ENCODE measurements at regions not wholly inside any gene's neighbourhood (a gene's known extent, or its start where the extent isn't known, plus 50 kb on each side); places are given as distances from the start of the nearest gene placed in this dataset.

DNA sequence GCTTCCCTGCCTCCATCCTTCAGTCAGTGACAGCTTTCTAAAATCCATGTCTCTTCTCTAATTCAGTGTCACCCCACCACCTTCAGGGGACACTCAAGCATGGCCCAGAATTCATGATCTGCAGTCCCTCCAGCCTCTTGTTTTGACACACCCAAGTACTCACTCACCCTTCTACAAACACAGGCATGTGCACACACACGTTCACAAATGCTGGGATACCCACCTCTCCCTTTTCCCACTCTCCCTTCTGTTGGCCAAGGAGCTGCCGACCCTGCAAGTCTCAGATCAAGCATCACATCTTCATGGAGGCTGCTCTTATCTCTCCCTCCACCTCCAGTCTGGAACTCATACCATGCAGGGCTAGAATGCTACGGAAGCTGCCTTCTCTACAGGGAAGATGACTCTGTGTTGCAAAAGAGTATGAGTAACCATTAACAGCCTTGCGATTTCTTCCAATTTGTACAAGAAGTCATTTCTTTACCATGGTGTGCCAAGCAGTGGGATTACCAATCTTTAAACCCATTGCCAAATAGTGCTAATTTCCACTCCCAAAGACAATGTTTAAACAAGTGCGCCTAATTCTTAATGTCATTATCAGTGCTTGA lies 196.1 kb downstream of the BCL11B start:
- Mint-ChIP-seq H3K9me3 (peaks cover 0 to 18% (median under 1%) of the 10 kb centered on the region in 3 donors), H3K4me1 (peaks cover 12 to 18% (median 14%) of the 10 kb centered on the region in 3 donors), H3K27ac (no peak overlapping the region), H3K36me3 (peaks cover 27% of the 10 kb centered on the region), H3K27me3 (no peaks in the 10 kb centered on the region), H3K4me3 (no peak overlapping the region)
- 94% methylated on average over 2 of the region's 5 CpGs for WGBS (ENCODE audit: insufficient coverage)
- DNase-seq: no peak
- H3K27me3 ChIP-seq (replicated peaks in 1 of 2; ENCODE audit: control insufficient read depth in 2 of 2, extremely low read depth in 1 of 2, insufficient read depth in 2 of 2, low read length in 1 of 2): peaks cover 0 to 3% of the 10 kb centered on the region in 2 experiments
- H3K4me1 ChIP-seq (ENCODE audit: control insufficient read depth in 1 of 2, extremely low read depth in 1 of 2, insufficient read depth in 2 of 2, low read length in 2 of 2): peaks cover 2 to 3% of the 10 kb centered on the region in 2 experiments
- no peaks in the 10 kb centered on the region for H3K9me3 ChIP-seq
- no peak overlapping the region for H3K4me3 ChIP-seq (ENCODE audit: control insufficient read depth in 1 of 2, extremely low read depth in 1 of 2, low read length in 1 of 2)
- CTCF ChIA-PET: no interaction called here
- no peak for ATAC-seq (replicated peaks in 1 of 4)
- POLR2A ChIA-PET: interaction anchor here in 1 of 2 donors (0.5 to 0.6 kb wide), 2 partner anchors 25 to 438 kb away, joined by 3 read pairs; no protein-coding TSS in a partner anchor
- H3K27ac ChIP-seq (ENCODE audit: low read length): no peak overlapping the region
- H3K36me3 ChIP-seq (ENCODE audit: control insufficient read depth in 2 of 2, extremely low read depth in 1 of 2, insufficient read depth in 1 of 2, low read length in 1 of 2): no peaks in the 10 kb centered on the region

DNA sequence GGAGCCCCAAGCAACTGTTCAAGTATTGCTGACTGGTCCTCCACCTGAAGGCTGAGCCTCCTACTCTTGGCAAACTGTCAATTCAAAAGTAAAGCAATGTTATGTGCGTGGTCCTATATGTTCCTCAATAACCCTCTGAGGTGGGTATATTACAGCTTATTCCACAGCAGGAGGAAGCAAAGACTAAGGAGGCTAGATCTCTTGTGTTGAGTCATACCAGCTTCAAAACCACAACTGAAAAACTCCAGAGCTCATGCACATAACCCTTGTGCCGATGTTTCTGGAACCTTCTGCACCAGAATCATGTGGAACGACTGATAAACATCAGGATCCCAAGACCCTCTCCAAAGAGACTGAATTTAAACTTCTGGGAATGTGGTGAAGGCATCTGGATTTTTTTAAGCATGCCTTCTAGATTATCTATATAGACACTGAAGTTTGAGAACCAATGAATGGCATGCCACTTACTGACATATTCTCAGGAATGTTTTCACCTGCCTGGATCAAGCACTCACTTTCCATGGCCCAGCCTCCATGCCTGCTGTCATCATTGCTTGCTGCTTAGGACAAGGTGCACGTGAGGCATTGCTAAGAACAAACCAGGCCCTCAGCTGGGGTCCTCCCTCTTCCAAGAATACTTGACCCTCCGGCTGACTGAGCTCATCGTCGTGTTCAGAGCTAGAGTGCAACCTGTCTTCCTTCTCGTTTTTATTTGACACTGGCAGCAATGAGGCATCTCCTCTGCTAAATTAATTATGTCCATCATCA lies 194.7 kb downstream of the BCL11B start:
- Histone ChIP-seq H3K4me1 (ENCODE audit: control insufficient read depth in 1 of 2, extremely low read depth in 1 of 2, insufficient read depth in 2 of 2, low read length in 2 of 2) (peaks cover 2 to 3% of the 10 kb centered on the region in 2 experiments), H3K4me3 (ENCODE audit: control insufficient read depth in 1 of 2, extremely low read depth in 1 of 2, low read length in 1 of 2) (no peak overlapping the region), H3K9me3 (no peaks in the 10 kb centered on the region), H3K27ac (ENCODE audit: low read length) (no peak overlapping the region), H3K36me3 (ENCODE audit: control insufficient read depth in 2 of 2, extremely low read depth in 1 of 2, insufficient read depth in 1 of 2, low read length in 1 of 2) (no peaks in the 10 kb centered on the region), H3K27me3 (replicated peaks in 1 of 2; ENCODE audit: control insufficient read depth in 2 of 2, extremely low read depth in 1 of 2, insufficient read depth in 2 of 2, low read length in 1 of 2) (peaks cover 0 to 3% of the 10 kb centered on the region in 2 experiments)
- Mint-ChIP-seq H3K27ac (no peak overlapping the region), H3K4me1 (peaks cover 12 to 18% (median 14%) of the 10 kb centered on the region in 3 donors), H3K9me3 (peaks cover 0 to 15% (median 2%) of the 10 kb centered on the region in 3 donors), H3K36me3 (peaks cover 23% of the 10 kb centered on the region), H3K4me3 (no peak overlapping the region), H3K27me3 (no peaks in the 10 kb centered on the region)
- ChIA-PET POLR2A (no interaction called here), CTCF (no interaction called here)
- peak in 3 of 4 experiments; percentile 48 to 63 (median 52) for ATAC-seq (replicated peaks in 1 of 4)
- no peak for DNase-seq
- WGBS (ENCODE audit: insufficient coverage): 98% methylated on average over 4 of the region's 8 CpGs

DNA sequence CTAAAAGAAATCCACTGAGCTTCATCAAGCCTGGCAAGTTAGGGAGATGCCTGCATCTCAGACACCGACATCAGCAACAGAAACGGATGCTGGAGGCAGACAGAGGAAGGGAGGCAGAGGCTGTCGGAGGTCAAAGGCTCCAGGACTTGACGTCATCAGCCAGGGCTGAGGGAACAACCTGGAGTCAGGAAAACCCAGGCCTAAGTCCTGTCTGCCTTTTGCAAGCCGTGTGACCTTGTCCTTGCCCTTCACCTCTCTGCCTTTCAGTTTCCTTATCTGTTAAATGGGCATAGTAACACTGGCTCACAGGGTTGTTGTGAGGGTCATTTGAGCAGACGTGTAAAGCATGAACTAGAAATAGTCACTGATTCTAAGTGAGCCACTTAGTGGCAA lies 194.2 kb downstream of the BCL11B start:
- 97% methylated on average over 6 of the region's 6 CpGs for WGBS (ENCODE audit: insufficient coverage)
- POLR2A ChIA-PET: no interaction called here
- ATAC-seq (replicated peaks in 1 of 4): no peak

DNA sequence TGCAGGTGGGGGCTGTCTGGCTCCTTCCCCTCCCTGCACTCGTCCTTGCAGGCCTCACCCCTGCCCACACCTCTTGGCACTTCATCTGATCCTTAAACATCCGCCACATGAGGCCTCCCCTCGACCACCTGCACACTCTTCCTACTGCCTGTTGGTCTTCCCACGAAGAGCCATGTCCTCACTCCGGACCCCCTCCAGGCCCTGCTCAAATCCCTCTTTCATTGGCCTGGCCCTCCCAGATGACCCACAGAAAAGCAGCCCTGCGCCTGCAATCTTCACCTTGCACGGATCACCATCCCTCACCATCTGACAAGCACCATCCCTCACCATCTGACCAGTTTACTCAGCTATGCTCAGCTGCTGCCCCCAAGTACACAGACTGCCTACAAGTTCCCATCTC lies 193.6 kb downstream of the BCL11B start:
- no peak overlapping the region for H3K27ac ChIP-seq (ENCODE audit: low read length)
- DNase-seq (no peak), ATAC-seq (replicated peaks in 1 of 4) (no peak)
- H3K36me3 Mint-ChIP-seq: peaks cover 28% of the 10 kb centered on the region
- POLR2A ChIA-PET: no interaction called here
- H3K4me3 Mint-ChIP-seq: no peak overlapping the region
- H3K9me3 ChIP-seq: no peaks in the 10 kb centered on the region
- CTCF ChIA-PET: no interaction called here
- no peaks in the 10 kb centered on the region for H3K27me3 ChIP-seq (replicated peaks in 1 of 2; ENCODE audit: control insufficient read depth in 2 of 2, extremely low read depth in 1 of 2, insufficient read depth in 2 of 2, low read length in 1 of 2)
- H3K4me1 ChIP-seq (ENCODE audit: control insufficient read depth in 1 of 2, extremely low read depth in 1 of 2, insufficient read depth in 2 of 2, low read length in 2 of 2): peaks cover 2 to 3% of the 10 kb centered on the region in 2 experiments
- H3K27me3 Mint-ChIP-seq: no peaks in the 10 kb centered on the region
- peaks cover 6 to 15% (median 6%) of the 10 kb centered on the region in 3 donors for H3K9me3 Mint-ChIP-seq
- no peak overlapping the region for H3K4me3 ChIP-seq (ENCODE audit: control insufficient read depth in 1 of 2, extremely low read depth in 1 of 2, low read length in 1 of 2)
- peaks cover 12 to 18% (median 14%) of the 10 kb centered on the region in 3 donors for H3K4me1 Mint-ChIP-seq
- H3K36me3 ChIP-seq (ENCODE audit: control insufficient read depth in 2 of 2, extremely low read depth in 1 of 2, insufficient read depth in 1 of 2, low read length in 1 of 2): no peaks in the 10 kb centered on the region
- no peak overlapping the region for H3K27ac Mint-ChIP-seq
- WGBS (ENCODE audit: insufficient coverage): 94% methylated on average over 7 of the region's 7 CpGs

More for the DNA sequence above, 194.2 kb downstream of the BCL11B start:
- CTCF ChIA-PET: no interaction called here
- H3K4me3 ChIP-seq (ENCODE audit: control insufficient read depth in 1 of 2, extremely low read depth in 1 of 2, low read length in 1 of 2): no peak overlapping the region
- H3K36me3 ChIP-seq (ENCODE audit: control insufficient read depth in 2 of 2, extremely low read depth in 1 of 2, insufficient read depth in 1 of 2, low read length in 1 of 2): no peaks in the 10 kb centered on the region
- no peak overlapping the region for H3K4me3 Mint-ChIP-seq
- H3K9me3 Mint-ChIP-seq: peaks cover under 1 to 15% (median 2%) of the 10 kb centered on the region in 3 donors
- H3K27me3 Mint-ChIP-seq: no peaks in the 10 kb centered on the region
- no peaks in the 10 kb centered on the region for H3K9me3 ChIP-seq
- no peak overlapping the region for H3K27ac ChIP-seq (ENCODE audit: low read length)
- no peak overlapping the region for H3K27ac Mint-ChIP-seq
- H3K27me3 ChIP-seq (replicated peaks in 1 of 2; ENCODE audit: control insufficient read depth in 2 of 2, extremely low read depth in 1 of 2, insufficient read depth in 2 of 2, low read length in 1 of 2): no peaks in the 10 kb centered on the region
- H3K36me3 Mint-ChIP-seq: peaks cover 23% of the 10 kb centered on the region
- DNase-seq: no peak
- H3K4me1 ChIP-seq (ENCODE audit: control insufficient read depth in 1 of 2, extremely low read depth in 1 of 2, insufficient read depth in 2 of 2, low read length in 2 of 2): peaks cover 2 to 3% of the 10 kb centered on the region in 2 experiments
- H3K4me1 Mint-ChIP-seq: peaks cover 12 to 18% (median 14%) of the 10 kb centered on the region in 3 donors

DNA sequence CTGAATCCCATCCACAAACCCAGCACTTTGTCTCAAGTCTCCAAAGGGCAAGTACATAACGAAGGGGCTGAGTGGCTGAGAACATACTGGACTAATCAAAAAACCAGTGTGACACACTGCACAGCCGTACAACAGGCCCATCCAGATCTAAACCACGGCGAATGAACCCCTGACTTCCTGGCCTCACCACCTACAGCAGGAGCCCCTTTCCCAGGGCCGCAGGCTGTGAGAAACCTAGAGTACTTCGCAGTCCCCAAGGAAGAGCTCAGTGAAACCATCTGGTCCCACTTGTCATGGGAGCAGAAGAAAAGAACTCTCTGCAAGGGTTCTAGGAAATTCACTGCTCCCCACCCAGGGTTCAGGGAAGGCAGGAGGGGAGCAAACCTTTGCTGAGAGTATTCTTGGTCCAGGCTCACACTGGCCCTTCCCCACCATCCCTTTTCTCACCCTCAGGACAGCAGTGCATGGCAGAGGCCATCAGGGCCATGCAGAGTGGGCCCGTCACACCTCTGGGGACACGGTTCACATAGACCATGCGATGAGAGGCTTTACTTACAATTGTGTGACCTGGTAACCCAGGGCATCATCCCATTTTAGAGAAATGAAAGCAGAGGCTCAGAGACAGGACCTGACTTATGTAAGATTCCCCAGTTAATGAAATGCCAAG lies 192.8 kb downstream of the BCL11B start:
- DNase-seq: no peak
- ATAC-seq (replicated peaks in 1 of 4): no peak
- H3K4me1 ChIP-seq (ENCODE audit: control insufficient read depth in 1 of 2, extremely low read depth in 1 of 2, insufficient read depth in 2 of 2, low read length in 2 of 2): peaks cover 2 to 3% of the 10 kb centered on the region in 2 experiments
- Mint-ChIP-seq H3K27me3 (no peaks in the 10 kb centered on the region), H3K9me3 (peaks cover 8 to 19% (median 10%) of the 10 kb centered on the region in 3 donors), H3K4me3 (no peak overlapping the region), H3K27ac (no peak overlapping the region), H3K36me3 (peaks cover 32% of the 10 kb centered on the region), H3K4me1 (peaks cover 12 to 18% (median 14%) of the 10 kb centered on the region in 3 donors)
- POLR2A ChIA-PET: no interaction called here
- H3K27ac ChIP-seq (ENCODE audit: low read length): no peak overlapping the region
- no peaks in the 10 kb centered on the region for H3K27me3 ChIP-seq (replicated peaks in 1 of 2; ENCODE audit: control insufficient read depth in 2 of 2, extremely low read depth in 1 of 2, insufficient read depth in 2 of 2, low read length in 1 of 2)
- CTCF ChIA-PET: no interaction called here
- H3K4me3 ChIP-seq (ENCODE audit: control insufficient read depth in 1 of 2, extremely low read depth in 1 of 2, low read length in 1 of 2): no peak overlapping the region
- H3K9me3 ChIP-seq: no peaks in the 10 kb centered on the region
- WGBS (ENCODE audit: insufficient coverage): 94% methylated on average over 9 of the region's 9 CpGs
- no peaks in the 10 kb centered on the region for H3K36me3 ChIP-seq (ENCODE audit: control insufficient read depth in 2 of 2, extremely low read depth in 1 of 2, insufficient read depth in 1 of 2, low read length in 1 of 2)

DNA sequence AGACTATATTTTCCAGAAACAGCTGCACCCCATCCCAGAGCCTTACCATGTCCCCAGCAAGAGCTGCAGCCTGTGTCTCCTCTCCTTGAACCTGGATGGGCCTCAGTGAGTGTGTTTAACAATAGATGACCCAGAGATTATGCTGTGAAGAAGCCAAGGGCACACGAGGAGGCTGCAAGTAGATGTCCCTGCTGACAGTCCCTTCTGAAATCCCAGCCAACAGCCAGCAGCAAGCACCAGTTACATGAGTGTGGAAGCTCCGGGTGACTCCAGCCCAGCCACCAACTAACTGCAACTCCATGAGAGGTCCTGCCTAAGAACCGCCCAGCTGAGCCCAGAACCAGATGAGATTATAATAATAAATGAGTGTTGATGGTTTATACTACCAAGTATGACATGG lies 191.7 kb downstream of the BCL11B start:
- no peak overlapping the region for H3K27ac Mint-ChIP-seq
- H3K4me3 Mint-ChIP-seq: no peak overlapping the region
- H3K27ac ChIP-seq (ENCODE audit: low read length): no peak overlapping the region
- 71% methylated on average over 1 of the region's 3 CpGs for WGBS (ENCODE audit: insufficient coverage)
- H3K9me3 Mint-ChIP-seq: peaks cover 8 to 24% (median 14%) of the 10 kb centered on the region in 3 donors
- ChIA-PET CTCF (no interaction called here), POLR2A (no interaction called here)
- H3K9me3 ChIP-seq: no peaks in the 10 kb centered on the region
- H3K4me1 Mint-ChIP-seq: peaks cover 12 to 18% (median 14%) of the 10 kb centered on the region in 3 donors
- H3K27me3 ChIP-seq (replicated peaks in 1 of 2; ENCODE audit: control insufficient read depth in 2 of 2, extremely low read depth in 1 of 2, insufficient read depth in 2 of 2, low read length in 1 of 2): no peaks in the 10 kb centered on the region
- peaks cover 32% of the 10 kb centered on the region for H3K36me3 Mint-ChIP-seq
- H3K27me3 Mint-ChIP-seq: no peaks in the 10 kb centered on the region
- DNase-seq (no peak), ATAC-seq (replicated peaks in 1 of 4) (no peak)
- H3K4me1 ChIP-seq (ENCODE audit: control insufficient read depth in 1 of 2, extremely low read depth in 1 of 2, insufficient read depth in 2 of 2, low read length in 2 of 2): peaks cover 2 to 3% of the 10 kb centered on the region in 2 experiments
- H3K4me3 ChIP-seq (ENCODE audit: control insufficient read depth in 1 of 2, extremely low read depth in 1 of 2, low read length in 1 of 2): no peak overlapping the region
- H3K36me3 ChIP-seq (ENCODE audit: control insufficient read depth in 2 of 2, extremely low read depth in 1 of 2, insufficient read depth in 1 of 2, low read length in 1 of 2): no peaks in the 10 kb centered on the region
